ENCODE measurements at regions not wholly inside any gene's neighbourhood (a gene's known extent, or its start where the extent isn't known, plus 50 kb on each side); places are given as distances from the start of the nearest gene placed in this dataset.

DNA sequence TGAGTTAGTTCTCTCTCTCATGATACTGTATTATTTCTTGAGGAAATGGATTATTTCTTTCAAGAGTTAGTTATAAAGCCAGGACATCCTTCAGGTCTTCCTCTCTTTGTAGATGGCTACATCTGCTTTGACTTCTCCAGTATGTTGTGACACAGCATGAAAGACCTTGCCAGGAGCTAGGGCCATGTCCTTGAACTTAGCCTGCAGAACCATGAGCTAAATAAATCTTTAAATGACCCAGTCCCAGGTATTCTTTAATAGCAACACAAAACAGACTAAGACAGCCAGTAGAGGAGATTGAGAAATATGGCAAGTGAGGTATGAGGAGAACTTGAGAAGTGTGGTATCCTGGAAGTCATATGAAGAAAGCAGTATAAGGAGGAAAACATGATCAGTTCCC is 214.9 kb upstream of the PPP1R3A start:
- TF ChIP-seq CTCF (IDR thresholded peaks at IDR 0.05) (no peak), ZFX (IDR thresholded peaks at IDR 0.05; ENCODE audit: borderline replicate concordance) (no peak)
